GM12892 (cell line): ENCODE measurements at regions not wholly inside any gene's neighbourhood (a gene's known extent, or its start where the extent isn't known, plus 50 kb on each side); places are given as distances from the start of the nearest gene placed in this dataset.

ENCODE experiments used
- POLR2A ChIP-seq: IDR thresholded peaks from 2 replicates; pipeline ENCODE4 v1.6.1; 2011; ENCODE audit warnings: low read depth, low read length, control low read depth
- POLR2AphosphoS5 ChIP-seq: IDR thresholded peaks from 2 replicates; pipeline ENCODE4 v1.6.1; 2011; ENCODE audit warnings: low read depth, low read length, control low read depth
- TAF1 ChIP-seq: IDR thresholded peaks from 2 replicates; pipeline ENCODE4 v1.6.1; 2011; ENCODE audit warnings: low read depth, mild to moderate bottlenecking, control low read depth, low read length, borderline replicate concordance

- no peak for TF ChIP-seq POLR2AphosphoS5
- no peak for TF ChIP-seq POLR2A
- TF ChIP-seq TAF1: no peak
These were observed 126.5 kb upstream of the MEX3C start for GRCh38 chr18:51323961-51324360.
